T-cell (primary cell): ENCODE measurements at regions not wholly inside any gene's neighbourhood (a gene's known extent, or its start where the extent isn't known, plus 50 kb on each side); places are given as distances from the start of the nearest gene placed in this dataset.

Experiments
- ATAC-seq, 4 experiments: fragments of 200-7000 bp in 3 of 4; fragments of 150-1000 bp in 1 of 4; cut with Tn5 transposase; replicated peaks in 1 of 4; 1 replicate in 3 of 4; 2 replicates in 1 of 4; pipeline ENCODE4 v1.10.0; 2021; ENCODE audit warnings: moderate library complexity in 3 of 4, mild to moderate bottlenecking in 2 of 4, moderate number of reproducible peaks in 1 of 4
- CTCF ChIA-PET, 2 donors: fragments of 300-600 bp; sonication (Branson Sonifier 250); formaldehyde crosslinking; loops; one replicate each; lab custom pipeline; 2022; ENCODE audit warnings: antibody characterized with exemption in 2 of 2; lab: Charles Lee
- POLR2A ChIA-PET, 2 donors: fragments of 300-600 bp; sonication (Branson Sonifier 250); formaldehyde crosslinking; loops; one replicate each; lab custom pipeline; 2022; ENCODE audit warnings: antibody characterized with exemption in 2 of 2; lab: Charles Lee
- DNase-seq, 35 experiments: peaks; one replicate each; pipeline versions ENCODE4 v3.0.0 to v3.0.0-alpha.2; 2013 to 2023
- H3K27ac ChIP-seq: one replicate; pipeline ENCODE4 v1.5.1; 2013; ENCODE audit warnings: low read length
- H3K27me3 ChIP-seq, 2 experiments: replicated peaks in 1 of 2; 1 replicate in 1 of 2; 2 replicates in 1 of 2; pipeline versions ENCODE4 v1.6.1 to v1.7.0; 2013; ENCODE audit warnings: low read length in 1 of 2, mixed read lengths in 1 of 2; ENCODE audit not compliant: control insufficient read depth in 2 of 2, insufficient read depth in 2 of 2; ENCODE audit errors: extremely low read depth in 1 of 2
- H3K36me3 ChIP-seq, 2 donors: 1 replicate in 1 of 2; 2 replicates in 1 of 2; pipeline versions ENCODE4 v1.6.1 to v1.7.0; 2013; ENCODE audit warnings: low read length in 1 of 2; ENCODE audit not compliant: control insufficient read depth in 2 of 2, insufficient read depth in 1 of 2; ENCODE audit errors: extremely low read depth in 1 of 2
- H3K4me1 ChIP-seq, 2 experiments: 1 replicate in 1 of 2; 2 replicates in 1 of 2; pipeline versions ENCODE4 v1.6.1 to v1.7.0; 2013; ENCODE audit warnings: low read length in 2 of 2, mixed read lengths in 1 of 2; ENCODE audit not compliant: insufficient read depth in 2 of 2, control insufficient read depth in 1 of 2; ENCODE audit errors: extremely low read depth in 1 of 2
- H3K4me3 ChIP-seq, 2 donors: 1 replicate in 1 of 2; 2 replicates in 1 of 2; pipeline versions ENCODE4 v1.5.1 to v1.7.0; 2013; ENCODE audit warnings: mild to moderate bottlenecking in 2 of 2, low read length in 1 of 2, moderate library complexity in 1 of 2; ENCODE audit not compliant: control insufficient read depth in 1 of 2; ENCODE audit errors: extremely low read depth in 1 of 2
- H3K9me3 ChIP-seq: 2 replicates; pipeline ENCODE4 v1.7.0; 2013
- H3K27ac Mint-ChIP-seq, 2 donors: one replicate each; pipeline ENCODE4 v1.8.0; 2020 to 2021; ENCODE audit warnings: mild to moderate bottlenecking in 2 of 2, mixed read lengths in 2 of 2
- H3K27me3 Mint-ChIP-seq, 2 donors: one replicate each; pipeline ENCODE4 v1.8.0; 2021 to 2022; ENCODE audit warnings: mixed read lengths in 2 of 2
- H3K36me3 Mint-ChIP-seq: one replicate; pipeline ENCODE4 v1.8.0; 2021; ENCODE audit warnings: mixed read lengths
- H3K4me1 Mint-ChIP-seq, 3 donors: one replicate each; pipeline ENCODE4 v1.8.0; 2020 to 2022; ENCODE audit warnings: mixed read lengths in 3 of 3, mild to moderate bottlenecking in 1 of 3
- H3K4me3 Mint-ChIP-seq, 3 donors: one replicate each; pipeline ENCODE4 v1.8.0; 2020 to 2022; ENCODE audit warnings: mild to moderate bottlenecking in 3 of 3, mixed read lengths in 3 of 3, moderate library complexity in 3 of 3
- H3K9me3 Mint-ChIP-seq, 3 donors: one replicate each; pipeline ENCODE4 v1.8.0; 2020 to 2022; ENCODE audit warnings: mixed read lengths in 3 of 3
- WGBS: methylation state at CpG from one replicate; pipeline ENCODE4 v1.1.5; 2013; ENCODE audit warnings: missing lambda C conversion rate; ENCODE audit not compliant: insufficient coverage; 5-methylcytosine and 5-hydroxymethylcytosine counted together

GRCh38 chr10:107554333-107554732 lies 389.8 kb upstream of the SORCS1 start:
- DNase-seq = no peak
- Mint-ChIP-seq H3K4me3 (no peak overlapping the region), H3K27me3 (no peaks in the 10 kb centered on the region), H3K9me3 (peaks cover 17 to 30% (median 30%) of the 10 kb centered on the region in 3 donors), H3K36me3 (no peaks in the 10 kb centered on the region), H3K27ac (no peak overlapping the region), H3K4me1 (no peaks in the 10 kb centered on the region)
- H3K9me3 ChIP-seq = peaks cover 2% of the 10 kb centered on the region
- WGBS = no CpG with 5 or more reads among the region's 1 CpG
- H3K4me1 ChIP-seq = no peaks in the 10 kb centered on the region
- POLR2A ChIA-PET = interaction anchor here in 1 of 2 donors (0.8 kb wide), 1 partner anchor 523 kb away, joined by 3 read pairs; no protein-coding TSS in a partner anchor
- CTCF ChIA-PET = no interaction called here
- ATAC-seq = no peak
- H3K36me3 ChIP-seq = no peaks in the 10 kb centered on the region
- H3K4me3 ChIP-seq = no peak overlapping the region
- H3K27me3 ChIP-seq = no peaks in the 10 kb centered on the region
- no peak overlapping the region for H3K27ac ChIP-seq

- DNase-seq (no peak), ATAC-seq (no peak)
- H3K4me1 Mint-ChIP-seq = no peaks in the 10 kb centered on the region
- H3K4me3 Mint-ChIP-seq = no peak overlapping the region
- WGBS = no CpG with 5 or more reads among the region's 1 CpG
- no peaks in the 10 kb centered on the region for H3K36me3 Mint-ChIP-seq
- H3K27me3 Mint-ChIP-seq = no peaks in the 10 kb centered on the region
- H3K4me1 ChIP-seq = no peaks in the 10 kb centered on the region
- peaks cover 2% of the 10 kb centered on the region for H3K9me3 ChIP-seq
- H3K9me3 Mint-ChIP-seq = peaks cover 21 to 32% (median 30%) of the 10 kb centered on the region in 3 donors
- POLR2A ChIA-PET = no interaction called here
- no peaks in the 10 kb centered on the region for H3K27me3 ChIP-seq
- no peak overlapping the region for H3K4me3 ChIP-seq
- no peak overlapping the region for H3K27ac ChIP-seq
- CTCF ChIA-PET = no interaction called here
- H3K36me3 ChIP-seq = no peaks in the 10 kb centered on the region
- no peak overlapping the region for H3K27ac Mint-ChIP-seq
Observed at GRCh38 chr10:107553470-107553869, 389.0 kb upstream of the SORCS1 start.

GRCh38 chr10:107552963-107553362 lies 388.5 kb upstream of the SORCS1 start:
- no peak overlapping the region for H3K27ac Mint-ChIP-seq
- no peaks in the 10 kb centered on the region for H3K27me3 Mint-ChIP-seq
- Histone ChIP-seq H3K9me3 (peaks cover 2% of the 10 kb centered on the region), H3K36me3 (no peaks in the 10 kb centered on the region), H3K27me3 (no peaks in the 10 kb centered on the region), H3K27ac (no peak overlapping the region), H3K4me3 (no peak overlapping the region), H3K4me1 (no peaks in the 10 kb centered on the region)
- H3K4me1 Mint-ChIP-seq = no peaks in the 10 kb centered on the region
- ChIA-PET POLR2A (no interaction called here), CTCF (no interaction called here)
- no peak overlapping the region for H3K4me3 Mint-ChIP-seq
- DNase-seq = no peak
- WGBS = 80% methylated on average over 1 of the region's 2 CpGs
- H3K36me3 Mint-ChIP-seq = no peaks in the 10 kb centered on the region
- ATAC-seq = no peak
- H3K9me3 Mint-ChIP-seq = peaks cover 24 to 31% (median 30%) of the 10 kb centered on the region in 3 donors

GRCh38 chr10:107548301-107548700 lies 383.8 kb upstream of the SORCS1 start:
- H3K36me3 Mint-ChIP-seq = no peaks in the 10 kb centered on the region
- POLR2A ChIA-PET = no interaction called here

GRCh38 chr10:107546986-107547385 lies 382.5 kb upstream of the SORCS1 start:
- Histone ChIP-seq H3K27ac (no peak overlapping the region), H3K36me3 (no peaks in the 10 kb centered on the region), H3K4me3 (no peak overlapping the region), H3K9me3 (no peaks in the 10 kb centered on the region), H3K4me1 (no peaks in the 10 kb centered on the region), H3K27me3 (no peaks in the 10 kb centered on the region)
- Mint-ChIP-seq H3K36me3 (no peaks in the 10 kb centered on the region), H3K9me3 (peaks cover 18 to 25% (median 22%) of the 10 kb centered on the region in 3 donors), H3K27me3 (no peaks in the 10 kb centered on the region), H3K4me1 (no peaks in the 10 kb centered on the region), H3K4me3 (no peak overlapping the region), H3K27ac (no peak overlapping the region)
- DNase-seq (no peak), ATAC-seq (no peak)
- ChIA-PET POLR2A (no interaction called here), CTCF (no interaction called here)
- WGBS = 60% methylated on average over 2 of the region's 5 CpGs

More at GRCh38 chr10:107548301-107548700, 383.8 kb upstream of the SORCS1 start:
- H3K9me3 ChIP-seq = no peaks in the 10 kb centered on the region
- no peak overlapping the region for H3K4me3 ChIP-seq
- H3K27me3 Mint-ChIP-seq = no peaks in the 10 kb centered on the region
- H3K4me1 ChIP-seq = no peaks in the 10 kb centered on the region
- H3K4me1 Mint-ChIP-seq = no peaks in the 10 kb centered on the region
- ATAC-seq = no peak
- H3K27ac ChIP-seq = no peak overlapping the region
- peaks cover 18 to 22% (median 20%) of the 10 kb centered on the region in 3 donors for H3K9me3 Mint-ChIP-seq
- no peak for DNase-seq
- H3K4me3 Mint-ChIP-seq = no peak overlapping the region
- WGBS = no CpG with 5 or more reads among the region's 4 CpGs
- H3K27me3 ChIP-seq = no peaks in the 10 kb centered on the region
- H3K36me3 ChIP-seq = no peaks in the 10 kb centered on the region
- CTCF ChIA-PET = no interaction called here
- no peak overlapping the region for H3K27ac Mint-ChIP-seq

GRCh38 chr10:107546284-107546683 lies 381.8 kb upstream of the SORCS1 start:
- POLR2A ChIA-PET = no interaction called here

GRCh38 chr10:107545717-107546116 lies 381.2 kb upstream of the SORCS1 start:
- 96% methylated on average over 18 of the region's 18 CpGs for WGBS
- ChIA-PET POLR2A (no interaction called here), CTCF (no interaction called here)
- H3K4me1 ChIP-seq = no peaks in the 10 kb centered on the region
- H3K27ac ChIP-seq = no peak overlapping the region
- no peak for ATAC-seq
- Mint-ChIP-seq H3K27me3 (no peaks in the 10 kb centered on the region), H3K9me3 (peaks cover 15 to 19% (median 16%) of the 10 kb centered on the region in 3 donors), H3K36me3 (no peaks in the 10 kb centered on the region), H3K27ac (no peak overlapping the region), H3K4me1 (no peaks in the 10 kb centered on the region), H3K4me3 (no peak overlapping the region)
- no peak overlapping the region for H3K4me3 ChIP-seq
- H3K36me3 ChIP-seq = no peaks in the 10 kb centered on the region
- no peaks in the 10 kb centered on the region for H3K27me3 ChIP-seq
- H3K9me3 ChIP-seq = no peaks in the 10 kb centered on the region
- no peak for DNase-seq

More at GRCh38 chr10:107546284-107546683, 381.8 kb upstream of the SORCS1 start:
- no peaks in the 10 kb centered on the region for H3K36me3 Mint-ChIP-seq
- ATAC-seq (no peak), DNase-seq (no peak)
- CTCF ChIA-PET = no interaction called here
- H3K27me3 ChIP-seq = no peaks in the 10 kb centered on the region
- WGBS = 83% methylated on average over 1 of the region's 1 CpG
- no peak overlapping the region for H3K27ac ChIP-seq
- no peaks in the 10 kb centered on the region for H3K27me3 Mint-ChIP-seq
- H3K9me3 ChIP-seq = no peaks in the 10 kb centered on the region
- peaks cover 18 to 25% (median 21%) of the 10 kb centered on the region in 3 donors for H3K9me3 Mint-ChIP-seq
- H3K27ac Mint-ChIP-seq = no peak overlapping the region
- no peak overlapping the region for H3K4me3 ChIP-seq
- H3K36me3 ChIP-seq = no peaks in the 10 kb centered on the region
- H3K4me3 Mint-ChIP-seq = no peak overlapping the region
- no peaks in the 10 kb centered on the region for H3K4me1 ChIP-seq
- H3K4me1 Mint-ChIP-seq = no peaks in the 10 kb centered on the region
